ENCODE measurements at regions not wholly inside any gene's neighbourhood (a gene's known extent, or its start where the extent isn't known, plus 50 kb on each side); places are given as distances from the start of the nearest gene placed in this dataset.

- no peaks in the 10 kb centered on the region for H3K9me3 Mint-ChIP-seq
- ATAC-seq (no peak), DNase-seq (no peak)
- no peaks in the 10 kb centered on the region for H3K4me1 Mint-ChIP-seq
- H3K27me3 Mint-ChIP-seq = no peaks in the 10 kb centered on the region
- H3K27ac Mint-ChIP-seq = no peak overlapping the region
- no peaks in the 10 kb centered on the region for H3K36me3 Mint-ChIP-seq (ENCODE audit: low read depth)
- no peak overlapping the region for H3K4me3 Mint-ChIP-seq
These were observed 245.0 kb upstream of the SALL3 start for GRCh38 chr18:78734614-78734945.

DNA sequence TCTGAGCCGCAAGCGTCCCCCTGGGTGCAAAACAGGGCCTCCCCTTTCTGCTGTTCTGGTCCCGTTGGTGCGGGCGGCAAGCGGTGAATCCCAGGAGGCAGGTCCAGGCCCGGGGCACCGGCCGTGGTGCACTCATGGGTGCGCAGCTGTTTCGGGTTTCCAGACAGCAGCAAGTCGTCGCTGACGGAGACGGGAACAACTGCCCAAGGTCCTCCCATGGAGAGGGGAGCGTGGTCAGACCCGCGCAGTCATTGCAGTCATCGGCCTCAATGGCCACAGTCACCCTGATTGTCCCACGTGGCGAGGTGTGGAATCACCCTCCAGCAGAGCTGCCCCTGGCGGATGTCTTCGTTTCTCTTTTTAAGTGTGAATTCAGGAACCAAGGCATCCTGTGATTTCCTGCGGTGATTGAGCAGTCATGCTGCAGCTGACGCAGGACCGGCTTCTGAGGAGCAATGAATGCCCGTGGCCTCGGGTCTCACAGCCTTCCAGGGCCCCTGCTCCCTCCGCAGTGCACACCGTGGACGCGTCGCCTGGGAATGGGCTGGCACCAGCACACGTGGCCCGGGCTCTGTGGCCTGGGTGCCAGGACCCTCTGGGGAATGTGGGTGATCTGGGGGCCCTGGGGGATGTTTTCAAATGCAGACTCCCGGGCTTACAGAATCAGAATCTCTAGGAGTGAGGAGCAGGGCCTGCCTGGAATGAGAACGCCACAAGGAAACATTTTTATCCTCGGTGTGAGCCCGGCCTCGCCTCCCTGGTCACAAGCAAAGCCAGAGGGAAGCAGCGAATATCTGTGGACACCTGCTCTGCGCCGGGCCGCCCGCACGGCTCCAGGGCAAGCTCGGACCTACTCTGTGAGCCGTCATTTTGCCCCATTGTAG lies 244.2 kb upstream of the SALL3 start:
- H3K36me3 Mint-ChIP-seq (ENCODE audit: low read depth) = no peaks in the 10 kb centered on the region
- DNase-seq = no peak
- no peak for ATAC-seq
- no peaks in the 10 kb centered on the region for H3K27me3 Mint-ChIP-seq
- no peaks in the 10 kb centered on the region for H3K4me1 Mint-ChIP-seq
- no peaks in the 10 kb centered on the region for H3K9me3 Mint-ChIP-seq
- no peak overlapping the region for H3K4me3 Mint-ChIP-seq
- no peak overlapping the region for H3K27ac Mint-ChIP-seq

DNA sequence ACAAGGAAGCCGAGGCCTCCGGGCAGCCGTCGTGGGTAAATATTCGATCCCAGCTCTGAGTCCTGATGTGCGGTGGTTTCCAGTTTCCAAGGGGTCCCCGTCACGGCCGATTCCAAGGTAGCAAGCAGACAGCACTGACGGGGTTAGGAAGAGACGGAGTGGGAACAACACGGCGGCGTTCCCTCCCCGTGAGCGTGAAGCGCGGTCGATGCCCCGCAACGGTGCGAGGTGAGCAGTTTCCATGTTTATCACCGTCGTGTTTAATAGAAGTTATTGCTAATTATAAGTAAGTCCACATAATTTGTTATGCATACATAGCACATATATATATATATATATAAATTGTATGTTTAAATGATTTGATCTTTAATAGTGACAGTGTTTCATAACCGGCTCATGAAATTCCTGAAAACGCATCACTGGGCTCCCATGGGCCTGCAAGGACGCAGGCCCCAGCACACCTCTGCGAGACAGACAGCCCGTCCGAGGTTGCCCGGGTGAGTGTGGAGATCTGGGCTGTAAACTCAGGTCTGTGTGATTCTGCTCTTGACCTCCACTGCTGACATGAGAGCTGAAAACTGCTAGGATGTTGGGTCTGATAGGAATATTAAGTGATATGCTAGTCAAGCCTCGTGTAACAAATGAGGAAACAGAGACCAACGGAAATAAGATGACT lies 243.5 kb upstream of the SALL3 start:
- no peak for ATAC-seq
- Mint-ChIP-seq H3K4me3 (no peak overlapping the region), H3K27ac (no peak overlapping the region), H3K9me3 (no peaks in the 10 kb centered on the region), H3K4me1 (no peaks in the 10 kb centered on the region), H3K27me3 (no peaks in the 10 kb centered on the region), H3K36me3 (ENCODE audit: low read depth) (no peaks in the 10 kb centered on the region)
- no peak for DNase-seq

GRCh38 chr18:78737006-78737915 lies 242.4 kb upstream of the SALL3 start:
- Mint-ChIP-seq H3K36me3 (ENCODE audit: low read depth) (no peaks in the 10 kb centered on the region), H3K9me3 (no peaks in the 10 kb centered on the region)

DNA sequence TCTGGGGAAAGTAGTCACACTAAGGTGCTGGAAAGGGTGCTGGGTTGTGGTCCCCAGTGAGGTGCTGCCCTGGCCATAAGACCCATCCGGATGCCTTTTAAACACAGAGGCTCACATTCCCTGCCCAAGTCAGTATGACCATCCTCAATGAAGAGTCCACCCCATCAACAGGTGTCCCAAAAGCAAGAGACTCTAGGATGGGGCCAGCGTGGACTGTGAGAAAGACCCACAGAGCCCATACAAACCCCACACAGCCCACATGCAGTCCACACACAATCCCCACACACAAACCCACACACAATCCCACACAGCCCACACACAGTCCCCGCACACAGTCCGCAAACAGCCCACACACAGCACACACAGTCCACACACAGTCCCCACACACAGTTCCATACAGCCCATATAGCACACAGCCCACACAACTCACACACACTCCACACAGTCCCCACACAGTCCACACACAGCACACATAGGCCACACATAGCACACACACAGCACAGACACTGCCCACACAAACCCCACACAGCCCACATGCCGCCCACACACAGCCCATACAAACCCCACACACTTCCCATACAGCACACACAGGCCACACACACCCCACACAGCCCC lies 241.4 kb upstream of the SALL3 start:
- Mint-ChIP-seq H3K27ac (no peak overlapping the region), H3K9me3 (no peaks in the 10 kb centered on the region), H3K4me1 (no peaks in the 10 kb centered on the region), H3K36me3 (ENCODE audit: low read depth) (no peaks in the 10 kb centered on the region), H3K27me3 (no peaks in the 10 kb centered on the region), H3K4me3 (no peak overlapping the region)
- DNase-seq (no peak), ATAC-seq (no peak)

More at GRCh38 chr18:78737006-78737915, 242.4 kb upstream of the SALL3 start:
- Mint-ChIP-seq H3K27ac (no peak overlapping the region), H3K27me3 (no peaks in the 10 kb centered on the region), H3K4me3 (no peak overlapping the region), H3K4me1 (no peaks in the 10 kb centered on the region)
- DNase-seq (no peak), ATAC-seq (no peak)

DNA sequence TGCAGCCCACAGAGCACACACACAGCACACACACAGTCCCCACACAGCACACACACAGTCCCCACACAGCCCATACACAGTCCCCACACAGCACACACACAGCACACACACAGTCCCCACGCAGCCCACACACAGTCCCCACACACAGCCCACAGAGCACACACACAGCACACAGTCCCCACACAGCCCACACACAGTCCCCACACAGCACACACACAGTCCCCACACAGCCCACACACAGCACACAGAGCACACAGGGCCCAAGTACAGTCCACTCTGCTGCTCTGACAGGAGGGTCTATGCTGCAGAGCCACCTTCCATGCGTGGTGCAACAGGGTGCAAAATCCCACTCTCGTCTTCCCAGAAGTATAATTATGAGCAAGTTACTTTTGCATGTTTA lies 240.5 kb upstream of the SALL3 start:
- H3K4me3 Mint-ChIP-seq = no peak overlapping the region
- H3K27ac Mint-ChIP-seq = no peak overlapping the region
- H3K36me3 Mint-ChIP-seq (ENCODE audit: low read depth) = no peaks in the 10 kb centered on the region
- no peaks in the 10 kb centered on the region for H3K9me3 Mint-ChIP-seq
- ATAC-seq = no peak
- no peak for DNase-seq
- H3K4me1 Mint-ChIP-seq = no peaks in the 10 kb centered on the region
- no peaks in the 10 kb centered on the region for H3K27me3 Mint-ChIP-seq

GRCh38 chr18:78739882-78740677 lies 239.5 kb upstream of the SALL3 start:
- no peak overlapping the region for H3K27ac Mint-ChIP-seq
- no peaks in the 10 kb centered on the region for H3K27me3 Mint-ChIP-seq
- ATAC-seq = no peak
- DNase-seq = no peak
- H3K9me3 Mint-ChIP-seq = no peaks in the 10 kb centered on the region
- no peak overlapping the region for H3K4me3 Mint-ChIP-seq
- H3K4me1 Mint-ChIP-seq = no peaks in the 10 kb centered on the region
- no peaks in the 10 kb centered on the region for H3K36me3 Mint-ChIP-seq (ENCODE audit: low read depth)

DNA sequence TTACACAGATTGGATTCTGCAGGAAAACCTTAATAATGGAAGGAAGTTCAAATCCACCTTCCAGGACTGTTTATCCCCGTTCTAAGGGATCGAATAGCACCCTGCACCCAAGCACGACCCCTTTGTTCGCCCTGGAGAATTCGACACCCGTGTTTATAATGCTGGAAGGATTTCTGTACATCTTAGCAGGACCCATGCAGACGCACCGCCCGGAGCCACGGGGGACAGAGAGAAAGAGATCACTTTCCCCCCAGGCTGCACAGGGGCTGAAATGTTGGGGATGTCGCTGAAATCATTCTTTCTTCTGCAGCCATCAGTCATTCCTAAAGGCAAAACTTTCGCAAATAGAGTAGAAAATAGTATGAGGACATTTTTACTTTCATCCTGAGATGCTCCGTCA lies 238.7 kb upstream of the SALL3 start:
- DNase-seq = no peak
- Mint-ChIP-seq H3K9me3 (no peaks in the 10 kb centered on the region), H3K4me3 (no peak overlapping the region)

DNA sequence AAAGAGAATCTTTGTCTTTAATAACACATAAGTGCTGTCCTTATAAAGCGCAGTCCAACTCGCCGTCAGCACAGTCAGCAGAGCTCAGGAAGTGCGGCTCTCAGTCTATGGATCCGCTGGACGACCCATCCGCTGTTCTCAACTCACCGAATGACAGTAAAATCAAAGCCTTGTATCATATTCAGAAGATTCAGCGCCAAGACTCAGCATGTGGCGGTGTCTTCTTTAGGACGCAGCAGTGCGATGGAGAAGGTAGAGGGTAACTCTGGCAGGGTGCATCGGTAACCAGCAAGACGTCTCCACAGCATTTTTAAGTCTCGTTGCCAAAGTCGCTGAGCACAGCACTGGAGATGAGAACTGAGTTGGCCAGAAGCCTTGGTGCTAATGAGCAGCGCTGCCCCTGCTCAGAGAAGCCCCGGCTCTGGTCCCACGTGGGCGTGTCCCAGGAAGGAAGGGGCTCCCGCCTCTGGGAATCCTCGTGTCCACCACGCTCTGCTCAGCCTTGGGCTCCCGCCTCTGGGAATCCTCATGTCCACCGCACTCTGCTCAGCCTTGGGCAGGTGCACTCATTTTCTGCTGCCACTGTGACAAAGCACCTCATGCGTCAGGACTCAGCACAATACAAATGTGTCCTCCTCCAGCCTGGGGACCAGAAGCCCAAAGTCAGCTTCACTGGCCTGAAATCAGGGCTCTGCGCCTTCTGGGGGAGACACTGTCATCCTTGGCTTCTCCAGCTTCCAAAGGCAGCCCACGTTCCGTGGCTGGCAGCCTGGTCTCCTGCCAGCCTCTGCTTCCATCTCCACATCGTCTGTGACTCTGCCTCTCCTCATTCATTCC lies 238.0 kb upstream of the SALL3 start:
- no peaks in the 10 kb centered on the region for H3K4me1 Mint-ChIP-seq
- no peak for ATAC-seq
- H3K4me3 Mint-ChIP-seq = no peak overlapping the region
- H3K36me3 Mint-ChIP-seq (ENCODE audit: low read depth) = no peaks in the 10 kb centered on the region
- no peak overlapping the region for H3K27ac Mint-ChIP-seq
- no peaks in the 10 kb centered on the region for H3K27me3 Mint-ChIP-seq
- H3K9me3 Mint-ChIP-seq = no peaks in the 10 kb centered on the region
- no peak for DNase-seq

More for the DNA sequence above, 238.7 kb upstream of the SALL3 start:
- H3K27me3 Mint-ChIP-seq = no peaks in the 10 kb centered on the region
- H3K27ac Mint-ChIP-seq = no peak overlapping the region
- no peaks in the 10 kb centered on the region for H3K36me3 Mint-ChIP-seq (ENCODE audit: low read depth)
- ATAC-seq = no peak
- H3K4me1 Mint-ChIP-seq = no peaks in the 10 kb centered on the region

GRCh38 chr18:78742218-78742745 lies 237.3 kb upstream of the SALL3 start:
- H3K4me1 Mint-ChIP-seq = no peaks in the 10 kb centered on the region
- no peaks in the 10 kb centered on the region for H3K27me3 Mint-ChIP-seq
- no peak overlapping the region for H3K27ac Mint-ChIP-seq
- H3K4me3 Mint-ChIP-seq = no peak overlapping the region
- no peaks in the 10 kb centered on the region for H3K36me3 Mint-ChIP-seq (ENCODE audit: low read depth)
- no peaks in the 10 kb centered on the region for H3K9me3 Mint-ChIP-seq
- DNase-seq = no peak
- ATAC-seq = peak; percentile 27

DNA sequence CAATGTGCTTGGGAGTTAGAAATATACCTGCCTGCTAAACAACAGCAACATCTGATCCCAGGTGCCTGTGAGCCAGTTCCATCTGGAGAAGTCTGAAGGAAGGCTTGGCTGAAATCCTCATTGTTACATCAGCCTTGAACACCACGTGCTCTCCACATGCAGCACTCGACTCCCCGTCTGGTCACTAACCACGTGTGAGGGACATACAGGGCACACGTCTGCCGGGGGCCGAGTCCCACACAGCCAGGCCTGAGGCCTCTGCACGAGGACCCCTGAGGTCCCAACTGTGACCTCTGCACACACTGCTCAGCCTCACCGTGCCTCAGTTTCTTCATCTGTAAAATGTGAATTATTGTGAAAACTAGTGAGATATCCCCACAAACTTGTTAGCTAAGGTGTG lies 236.5 kb upstream of the SALL3 start:
- no peak overlapping the region for H3K27ac Mint-ChIP-seq
- ATAC-seq = no peak
- H3K9me3 Mint-ChIP-seq = no peaks in the 10 kb centered on the region
- H3K4me3 Mint-ChIP-seq = no peak overlapping the region
- H3K27me3 Mint-ChIP-seq = no peaks in the 10 kb centered on the region
- no peak for DNase-seq
- no peaks in the 10 kb centered on the region for H3K36me3 Mint-ChIP-seq (ENCODE audit: low read depth)
- H3K4me1 Mint-ChIP-seq = no peaks in the 10 kb centered on the region

GRCh38 chr18:78751664-78752063 lies 228.0 kb upstream of the SALL3 start:
- no peaks in the 10 kb centered on the region for H3K36me3 Mint-ChIP-seq (ENCODE audit: low read depth)
- DNase-seq = no peak
- H3K4me3 Mint-ChIP-seq = no peak overlapping the region
- peaks cover 2% of the 10 kb centered on the region for H3K27me3 Mint-ChIP-seq
- H3K9me3 Mint-ChIP-seq = no peaks in the 10 kb centered on the region
- no peak for ATAC-seq
- H3K27ac Mint-ChIP-seq = no peak overlapping the region
- H3K4me1 Mint-ChIP-seq = no peaks in the 10 kb centered on the region

- no peak for ATAC-seq
- H3K27me3 Mint-ChIP-seq = peaks cover 2% of the 10 kb centered on the region
- H3K9me3 Mint-ChIP-seq = no peaks in the 10 kb centered on the region
- H3K4me3 Mint-ChIP-seq = no peak overlapping the region
- no peaks in the 10 kb centered on the region for H3K36me3 Mint-ChIP-seq (ENCODE audit: low read depth)
- no peak overlapping the region for H3K27ac Mint-ChIP-seq
- DNase-seq = no peak
- H3K4me1 Mint-ChIP-seq = no peaks in the 10 kb centered on the region
These were observed 226.4 kb upstream of the SALL3 start for GRCh38 chr18:78753240-78753639.
